ENCODE measurements at regions not wholly inside any gene's neighbourhood (a gene's known extent, or its start where the extent isn't known, plus 50 kb on each side); places are given as distances from the start of the nearest gene placed in this dataset.

DNA sequence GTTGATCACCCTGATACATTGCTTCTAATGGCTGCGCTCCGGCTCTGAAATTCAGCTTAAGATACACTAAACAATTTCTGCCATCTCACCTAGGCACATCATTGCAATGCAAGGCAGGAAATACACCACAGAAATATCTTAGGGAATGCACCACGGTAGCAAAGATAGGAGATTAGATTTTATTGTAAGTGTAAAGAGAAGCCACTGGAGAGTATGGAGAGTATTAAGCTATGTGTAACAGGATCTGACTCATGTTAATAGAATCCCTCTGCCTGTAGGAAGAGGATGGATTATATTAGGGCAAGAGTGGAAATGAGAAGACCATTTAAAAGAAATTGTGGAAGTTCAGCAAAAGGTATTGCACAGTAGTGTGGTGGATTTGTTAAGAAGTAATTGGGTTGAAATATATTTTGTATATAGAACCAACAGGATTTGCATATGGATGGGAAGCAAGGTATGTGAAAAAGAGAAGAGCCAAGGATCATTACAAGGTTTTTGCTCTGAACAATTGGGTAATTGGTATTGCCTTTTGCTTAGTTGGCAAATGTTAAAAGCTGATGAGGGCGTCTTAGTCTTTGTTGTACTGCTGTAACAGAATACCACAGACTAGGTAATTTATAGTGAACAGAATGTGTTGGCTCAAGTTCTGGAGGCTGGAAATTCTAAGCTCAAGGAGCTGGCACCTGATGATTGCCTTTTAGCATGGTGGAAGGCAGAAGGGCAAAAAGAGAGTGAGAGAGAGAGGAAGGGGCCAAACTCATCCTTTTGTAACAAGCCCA lies 636.1 kb downstream of the PSAT1 start:
- TF ChIP-seq POLR2A (IDR thresholded peaks at IDR 0.05) (no peak), CTCF (IDR thresholded peaks at IDR 0.05) (no peak)

Measured in transverse colon (tissue), 3 donors.